ENCODE measurements at regions not wholly inside any gene's neighbourhood (a gene's known extent, or its start where the extent isn't known, plus 50 kb on each side); places are given as distances from the start of the nearest gene placed in this dataset.

DNA sequence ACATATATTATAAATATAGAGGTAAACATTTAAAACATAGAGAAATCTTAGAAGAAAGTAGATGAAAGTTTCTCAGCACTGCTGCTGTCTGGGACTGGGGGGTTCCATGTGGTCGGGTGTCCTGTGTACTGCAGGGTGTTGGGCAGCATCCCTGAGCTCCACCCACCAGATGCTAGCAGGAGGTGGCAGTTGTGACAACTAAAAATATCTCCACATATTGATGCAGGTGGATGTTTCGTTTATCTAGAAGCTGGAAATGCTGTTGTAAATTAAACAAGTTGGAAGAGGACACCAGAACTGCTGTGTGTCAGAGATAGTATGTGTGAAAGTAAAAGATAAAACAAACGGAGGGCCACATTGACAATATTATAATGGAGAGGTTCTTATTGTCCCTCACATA, 297.1 kb upstream of the USP9Y start:
- peak overlapping the region; percentile 23 for H3K4me3 ChIP-seq (ENCODE audit: low read depth, low read length, poor library complexity, severe bottlenecking)
- BruUV-seq (replicated peaks): no TSS peak
- TF ChIP-seq, protein P1, sequence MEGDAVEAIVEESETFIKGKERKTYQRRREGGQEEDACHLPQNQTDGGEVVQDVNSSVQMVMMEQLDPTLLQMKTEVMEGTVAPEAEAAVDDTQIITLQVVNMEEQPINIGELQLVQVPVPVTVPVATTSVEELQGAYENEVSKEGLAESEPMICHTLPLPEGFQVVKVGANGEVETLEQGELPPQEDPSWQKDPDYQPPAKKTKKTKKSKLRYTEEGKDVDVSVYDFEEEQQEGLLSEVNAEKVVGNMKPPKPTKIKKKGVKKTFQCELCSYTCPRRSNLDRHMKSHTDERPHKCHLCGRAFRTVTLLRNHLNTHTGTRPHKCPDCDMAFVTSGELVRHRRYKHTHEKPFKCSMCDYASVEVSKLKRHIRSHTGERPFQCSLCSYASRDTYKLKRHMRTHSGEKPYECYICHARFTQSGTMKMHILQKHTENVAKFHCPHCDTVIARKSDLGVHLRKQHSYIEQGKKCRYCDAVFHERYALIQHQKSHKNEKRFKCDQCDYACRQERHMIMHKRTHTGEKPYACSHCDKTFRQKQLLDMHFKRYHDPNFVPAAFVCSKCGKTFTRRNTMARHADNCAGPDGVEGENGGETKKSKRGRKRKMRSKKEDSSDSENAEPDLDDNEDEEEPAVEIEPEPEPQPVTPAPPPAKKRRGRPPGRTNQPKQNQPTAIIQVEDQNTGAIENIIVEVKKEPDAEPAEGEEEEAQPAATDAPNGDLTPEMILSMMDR (conservative IDR thresholded peaks at IDR 0.05; ENCODE audit: low read length): no peak
- no peak for TF ChIP-seq EZH2phosphoT487 (IDR thresholded peaks at IDR 0.05; ENCODE audit: borderline replicate concordance, low read depth, low read length)
- no peaks in the 10 kb centered on the region for H3K79me2 ChIP-seq (ENCODE audit: insufficient read depth, low read depth, low read length)
- POLR2A ChIA-PET: interaction anchor here (0.7 kb wide), 1 partner anchor 186 kb away, joined by 4 read pairs; no protein-coding TSS in a partner anchor
- CTCF ChIA-PET (ENCODE audit: unreplicated experiment): no interaction called here
- H3K4me2 ChIP-seq (ENCODE audit: low read length): peak overlapping the region; percentile 46
- H3K9me2 ChIP-seq (ENCODE audit: insufficient read depth, low read length): no peaks in the 10 kb centered on the region
- H2AFZ ChIP-seq (ENCODE audit: low read length): peak overlapping the region; percentile 61; the same call in 1 of the 2 replicates
- no peaks in the 10 kb centered on the region for H3K36me3 ChIP-seq (ENCODE audit: insufficient read depth, low read length)
- DNase-seq (ENCODE audit: low spot score): peak; percentile 71
- H3K9me3 ChIP-seq (ENCODE audit: low read length): no peaks in the 10 kb centered on the region
- H4K20me1 ChIP-seq (ENCODE audit: insufficient read depth, low read length): no peaks in the 10 kb centered on the region
- intact Hi-C loops (cut with micrococcal nuclease; ENCODE audit: unreplicated experiment): no loop called here
- H3K27ac ChIP-seq (ENCODE audit: low read depth, low read length, poor library complexity, severe bottlenecking): peak overlapping the region; percentile 91
- H3K4me1 ChIP-seq (ENCODE audit: insufficient read depth, low read length, poor library complexity, severe bottlenecking): peaks cover 6% of the 10 kb centered on the region

DNA sequence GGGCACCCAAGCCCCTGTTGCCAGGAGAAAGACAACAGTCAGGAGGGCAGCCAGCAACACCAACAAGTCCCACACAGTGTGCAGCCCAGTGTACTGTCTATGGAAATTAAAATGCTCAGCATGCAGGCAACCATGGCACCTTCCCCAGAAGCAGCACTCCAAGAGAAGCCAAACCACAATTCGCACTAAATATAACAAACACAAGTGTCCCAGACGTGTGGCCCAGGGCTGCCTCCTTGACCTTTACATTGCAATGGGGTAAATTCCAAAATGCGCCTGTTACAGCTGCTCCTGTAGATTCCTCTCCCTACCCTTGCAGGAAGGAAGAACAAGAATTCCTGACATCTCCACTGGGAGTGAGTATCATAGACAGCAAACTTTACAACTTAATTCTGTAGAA, 292.8 kb upstream of the USP9Y start:
- no peaks in the 10 kb centered on the region for H3K79me2 ChIP-seq (ENCODE audit: insufficient read depth, low read depth, low read length)
- CTCF ChIA-PET (ENCODE audit: unreplicated experiment): no interaction called here
- H3K27ac ChIP-seq (ENCODE audit: low read depth, low read length, poor library complexity, severe bottlenecking): no peak overlapping the region
- TF ChIP-seq, protein P1 (conservative IDR thresholded peaks at IDR 0.05; ENCODE audit: low read length): no peak
- no peak for TF ChIP-seq EZH2phosphoT487 (IDR thresholded peaks at IDR 0.05; ENCODE audit: borderline replicate concordance, low read depth, low read length)
- DNase-seq (ENCODE audit: low spot score): no peak
- H4K20me1 ChIP-seq (ENCODE audit: insufficient read depth, low read length): no peaks in the 10 kb centered on the region
- no peak overlapping the region for H3K4me3 ChIP-seq (ENCODE audit: low read depth, low read length, poor library complexity, severe bottlenecking)
- H3K9me2 ChIP-seq (ENCODE audit: insufficient read depth, low read length): no peaks in the 10 kb centered on the region
- no peaks in the 10 kb centered on the region for H3K36me3 ChIP-seq (ENCODE audit: insufficient read depth, low read length)
- intact Hi-C loops (cut with micrococcal nuclease; ENCODE audit: unreplicated experiment): no loop called here
- H3K9me3 ChIP-seq (ENCODE audit: low read length): no peaks in the 10 kb centered on the region
- H3K4me2 ChIP-seq (ENCODE audit: low read length): no peak overlapping the region
- peaks cover 6% of the 10 kb centered on the region for H3K4me1 ChIP-seq (ENCODE audit: insufficient read depth, low read length, poor library complexity, severe bottlenecking)
- POLR2A ChIA-PET: no interaction called here
- H2AFZ ChIP-seq (ENCODE audit: low read length): no peak overlapping the region
- no TSS peak for BruUV-seq (replicated peaks)

DNA sequence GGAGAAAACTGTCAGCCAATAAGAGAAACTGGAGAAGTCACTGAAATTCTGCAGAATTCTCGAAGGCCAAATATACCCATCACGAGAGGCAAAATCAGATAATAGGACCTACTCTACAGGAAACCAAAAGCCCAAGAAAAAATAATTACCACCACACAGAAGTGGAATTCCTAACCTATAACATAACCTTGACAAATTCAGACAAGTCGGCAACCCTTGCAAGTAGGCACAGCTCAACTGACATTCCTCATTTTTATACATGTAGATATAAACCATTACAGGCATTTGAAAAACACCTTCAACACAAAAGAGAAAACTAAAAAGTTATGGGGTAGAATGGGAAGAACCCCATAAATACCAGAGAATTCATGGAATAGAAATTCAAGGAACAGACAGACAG, 290.3 kb upstream of the USP9Y start:
- ChIA-PET CTCF (ENCODE audit: unreplicated experiment) (no interaction called here), POLR2A (no interaction called here)
- no TSS peak for BruUV-seq (replicated peaks)
- H2AFZ ChIP-seq (ENCODE audit: low read length): no peak overlapping the region
- no peak for DNase-seq (ENCODE audit: low spot score)
- no peak overlapping the region for H3K4me2 ChIP-seq (ENCODE audit: low read length)
- H3K36me3 ChIP-seq (ENCODE audit: insufficient read depth, low read length): no peaks in the 10 kb centered on the region
- no peaks in the 10 kb centered on the region for H4K20me1 ChIP-seq (ENCODE audit: insufficient read depth, low read length)
- H3K9me2 ChIP-seq (ENCODE audit: insufficient read depth, low read length): no peaks in the 10 kb centered on the region
- intact Hi-C loops (cut with micrococcal nuclease; ENCODE audit: unreplicated experiment): no loop called here
- no peak overlapping the region for H3K4me3 ChIP-seq (ENCODE audit: low read depth, low read length, poor library complexity, severe bottlenecking)
- TF ChIP-seq EZH2phosphoT487 (IDR thresholded peaks at IDR 0.05; ENCODE audit: borderline replicate concordance, low read depth, low read length): no peak
- TF ChIP-seq, protein P1 (conservative IDR thresholded peaks at IDR 0.05; ENCODE audit: low read length): no peak
- H3K9me3 ChIP-seq (ENCODE audit: low read length): no peaks in the 10 kb centered on the region
- no peaks in the 10 kb centered on the region for H3K4me1 ChIP-seq (ENCODE audit: insufficient read depth, low read length, poor library complexity, severe bottlenecking)
- H3K79me2 ChIP-seq (ENCODE audit: insufficient read depth, low read depth, low read length): no peaks in the 10 kb centered on the region
- no peak overlapping the region for H3K27ac ChIP-seq (ENCODE audit: low read depth, low read length, poor library complexity, severe bottlenecking)
